ENCODE measurements at regions not wholly inside any gene's neighbourhood (a gene's known extent, or its start where the extent isn't known, plus 50 kb on each side); places are given as distances from the start of the nearest gene placed in this dataset.
"Not testable (repeated sequence)": the region's sequence is repeated elsewhere in the genome, so short reads cannot be mapped to it uniquely, and the experiment has no call there.

DNA sequence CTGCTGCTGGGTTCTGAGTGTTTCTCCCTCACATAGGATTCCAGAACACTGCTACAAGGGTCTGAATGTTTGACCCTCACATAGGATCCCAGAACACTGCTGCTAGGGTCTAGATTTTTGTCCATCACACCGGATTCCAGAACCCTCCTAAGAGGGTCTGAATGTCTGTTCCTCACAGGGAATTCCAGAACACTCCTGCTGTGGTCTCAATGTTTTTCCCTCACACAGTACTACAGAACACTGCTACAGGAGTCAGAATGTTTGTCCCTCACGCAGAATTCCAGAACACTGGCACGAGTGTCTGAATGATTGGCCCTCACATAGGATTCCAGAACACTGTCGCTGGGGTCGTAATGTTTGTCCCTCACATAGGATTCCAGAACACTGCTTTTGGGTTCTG lies 221.6 kb downstream of the FOXD4L6 start:
- DNase-seq (ENCODE audit: low spot score) = not testable (repeated sequence)

GRCh38 chr9:40892315-40892714 lies 236.2 kb downstream of the FOXD4L6 start:
- not testable (repeated sequence) for DNase-seq (ENCODE audit: low spot score)

DNA sequence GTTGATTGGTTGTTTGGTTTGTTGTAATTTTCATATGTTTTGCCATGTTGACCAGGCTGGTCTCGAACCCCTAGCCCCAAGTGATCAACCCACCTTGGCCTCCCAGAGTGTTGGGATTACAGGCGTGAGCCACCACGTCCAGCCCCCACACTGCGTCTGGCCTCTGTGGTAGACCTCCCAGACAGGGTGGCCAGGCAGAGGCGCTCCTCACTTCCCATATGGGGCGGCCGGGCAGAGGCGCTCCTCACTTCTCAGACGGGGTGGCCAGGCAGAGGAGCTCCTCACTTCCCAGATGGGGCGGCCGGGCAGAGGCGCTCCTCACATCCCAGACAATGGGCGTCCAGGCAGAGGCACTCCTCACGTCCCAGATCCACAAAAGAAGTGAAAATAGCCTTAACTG lies 242.6 kb downstream of the FOXD4L6 start:
- DNase-seq (ENCODE audit: low spot score) = not testable (repeated sequence)

DNA sequence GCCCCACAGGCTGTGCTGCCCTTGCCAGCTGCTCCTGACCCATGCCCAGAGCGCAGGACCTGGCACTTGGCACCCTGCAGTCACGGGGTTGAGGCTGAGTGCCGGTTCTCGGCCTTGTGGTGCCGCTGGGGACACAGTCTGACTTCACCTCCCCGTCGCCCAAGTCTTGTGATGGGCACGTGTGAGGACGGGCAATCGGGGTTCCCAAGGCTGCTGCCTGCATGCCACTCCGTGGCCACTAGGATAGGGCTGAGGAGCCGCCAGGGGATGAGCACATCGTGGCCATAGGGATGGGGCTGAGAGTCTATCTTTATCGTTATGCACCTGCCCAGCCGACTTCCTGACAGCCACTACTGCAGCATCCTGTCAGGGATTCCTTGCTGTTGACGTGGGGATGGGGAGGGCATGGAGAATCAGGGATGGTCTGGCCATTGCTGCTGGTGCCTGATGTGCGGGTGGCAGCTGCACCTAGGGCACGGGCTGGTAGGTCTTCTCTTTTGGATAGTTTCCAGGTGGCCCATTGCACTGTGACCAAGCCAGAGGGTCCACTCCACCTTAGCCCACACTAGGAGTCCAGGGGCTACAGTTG lies 243.5 kb downstream of the FOXD4L6 start:
- not testable (repeated sequence) for DNase-seq (ENCODE audit: low spot score)

- no peak for DNase-seq (ENCODE audit: low spot score)
Observed at GRCh38 chr9:40884072-40884901, 244.2 kb downstream of the FOXD4L6 start.

- DNase-seq (ENCODE audit: low spot score) = not testable (repeated sequence)
Observed at GRCh38 chr9:40883423-40884071, 244.9 kb downstream of the FOXD4L6 start.

DNA sequence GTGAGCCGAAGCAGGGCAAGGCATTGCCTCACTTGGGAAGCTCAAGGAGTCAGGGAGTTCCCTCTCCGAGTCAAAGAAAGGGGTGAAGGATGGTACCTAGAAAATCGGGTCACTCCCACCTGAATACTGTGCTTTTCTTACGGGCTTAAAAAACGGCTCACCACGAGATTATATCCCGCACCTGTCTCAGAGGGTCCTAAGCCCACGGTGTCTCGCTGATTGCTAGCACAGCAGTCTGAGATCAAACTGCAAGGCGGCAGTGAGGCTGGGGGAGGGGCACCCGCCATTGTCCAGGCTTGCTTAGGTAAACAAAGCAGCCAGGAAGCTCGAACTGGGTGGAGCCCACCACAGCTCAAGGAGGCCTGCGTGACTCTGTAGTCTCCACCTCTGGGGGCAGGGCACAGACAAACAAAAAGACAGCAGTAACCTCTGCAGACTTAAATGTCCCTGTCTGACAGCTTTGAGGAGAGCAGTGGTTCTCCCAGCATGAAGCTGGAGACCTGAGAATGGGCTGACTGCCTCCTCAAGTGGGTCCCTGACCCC lies 254.7 kb downstream of the FOXD4L6 start:
- not testable (repeated sequence) for DNase-seq (ENCODE audit: low spot score)

- not testable (repeated sequence) for DNase-seq (ENCODE audit: low spot score)
Observed at GRCh38 chr9:40868437-40868836, 260.0 kb downstream of the FOXD4L6 start.
